Calu3 (cell line): ENCODE measurements at regions not wholly inside any gene's neighbourhood (a gene's known extent, or its start where the extent isn't known, plus 50 kb on each side); places are given as distances from the start of the nearest gene placed in this dataset.

ENCODE experiments used
- BruUV-seq: library from RNA; stranded (reverse); fragments of 400-500 nt; replicated peaks from 2 replicates; lab custom pipeline; 2021; lab: Mats Ljungman, UMichigan
- CTCF ChIA-PET: fragments of 300-600 bp; sonication (Branson Sonifier 250); formaldehyde crosslinking; loops from one replicate; lab custom pipeline; 2022; ENCODE audit warnings: antibody characterized with exemption; lab: Charles Lee
- DNase-seq: peaks from one replicate; pipeline ENCODE4 v3.0.0; 2022
- H3K27ac Mint-ChIP-seq: one replicate; pipeline ENCODE4 v1.8.0; 2022; ENCODE audit warnings: mixed read lengths; ENCODE audit not compliant: unreplicated experiment
- H3K27me3 Mint-ChIP-seq: one replicate; pipeline ENCODE4 v1.8.0; 2022; ENCODE audit warnings: mixed read lengths; ENCODE audit not compliant: unreplicated experiment
- H3K36me3 Mint-ChIP-seq: one replicate; pipeline ENCODE4 v1.8.0; 2022; ENCODE audit warnings: mild to moderate bottlenecking, moderate library complexity, mixed read lengths; ENCODE audit not compliant: insufficient read depth, unreplicated experiment
- H3K4me1 Mint-ChIP-seq: one replicate; pipeline ENCODE4 v1.8.0; 2022; ENCODE audit warnings: mild to moderate bottlenecking, low read depth, mixed read lengths; ENCODE audit not compliant: unreplicated experiment
- H3K4me3 Mint-ChIP-seq: one replicate; pipeline ENCODE4 v1.8.0; 2022; ENCODE audit warnings: mild to moderate bottlenecking, low read depth, moderate library complexity, mixed read lengths; ENCODE audit not compliant: unreplicated experiment
- H3K9me3 Mint-ChIP-seq: one replicate; pipeline ENCODE4 v1.8.0; 2022; ENCODE audit warnings: low read depth, mixed read lengths; ENCODE audit not compliant: unreplicated experiment
- CTCF ChIP-seq: fragments of 200-600 bp; IDR thresholded peaks from one replicate; pipeline ENCODE4 v1.8.0; 2022; ENCODE audit warnings: antibody characterized with exemption; ENCODE audit not compliant: unreplicated experiment
- intact Hi-C: fragments of 100-400 bp; cut with micrococcal nuclease; formaldehyde crosslinking; loops from one replicate; pipeline ENCODE4 v1.10.0; 2022; ENCODE audit not compliant: unreplicated experiment

GRCh38 chr4:45094684-45095083 lies 368.3 kb upstream of the GNPDA2 start:
- H3K27ac Mint-ChIP-seq = no peak overlapping the region
- H3K36me3 Mint-ChIP-seq = no peaks in the 10 kb centered on the region
- DNase-seq = no peak
- no TSS peak for BruUV-seq
- H3K9me3 Mint-ChIP-seq = peaks cover 3% of the 10 kb centered on the region
- H3K4me3 Mint-ChIP-seq = no peak overlapping the region
- no peak for TF ChIP-seq CTCF
- H3K4me1 Mint-ChIP-seq = no peaks in the 10 kb centered on the region
- H3K27me3 Mint-ChIP-seq = no peaks in the 10 kb centered on the region
- intact Hi-C loops = no loop called here
- CTCF ChIA-PET = no interaction called here

DNA sequence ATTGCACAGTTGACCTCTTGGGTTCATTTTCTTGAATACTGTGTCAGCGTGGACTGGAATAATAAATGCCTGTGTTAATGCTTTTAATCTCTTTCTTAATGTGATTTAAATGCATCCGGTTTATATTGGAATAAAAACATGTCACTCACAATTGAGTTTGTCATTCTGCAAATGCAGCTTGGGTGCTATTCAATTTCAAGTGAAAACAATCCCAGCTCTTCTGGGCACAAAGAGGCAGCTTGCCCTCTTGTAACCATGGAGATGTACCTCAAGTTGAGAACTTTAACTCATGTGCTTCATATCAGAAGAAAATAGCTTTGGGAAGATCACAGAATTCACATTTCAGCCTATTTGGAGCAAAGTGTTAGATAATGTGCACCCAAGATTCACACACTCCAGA lies 355.7 kb upstream of the GNPDA2 start:
- DNase-seq = no peak
- BruUV-seq = no TSS peak
- Mint-ChIP-seq H3K9me3 (peaks cover 2% of the 10 kb centered on the region), H3K4me1 (no peaks in the 10 kb centered on the region), H3K27ac (no peak overlapping the region), H3K4me3 (no peak overlapping the region), H3K27me3 (no peaks in the 10 kb centered on the region), H3K36me3 (no peaks in the 10 kb centered on the region)
- intact Hi-C loops = no loop called here
- TF ChIP-seq CTCF = no peak
- CTCF ChIA-PET = no interaction called here

DNA sequence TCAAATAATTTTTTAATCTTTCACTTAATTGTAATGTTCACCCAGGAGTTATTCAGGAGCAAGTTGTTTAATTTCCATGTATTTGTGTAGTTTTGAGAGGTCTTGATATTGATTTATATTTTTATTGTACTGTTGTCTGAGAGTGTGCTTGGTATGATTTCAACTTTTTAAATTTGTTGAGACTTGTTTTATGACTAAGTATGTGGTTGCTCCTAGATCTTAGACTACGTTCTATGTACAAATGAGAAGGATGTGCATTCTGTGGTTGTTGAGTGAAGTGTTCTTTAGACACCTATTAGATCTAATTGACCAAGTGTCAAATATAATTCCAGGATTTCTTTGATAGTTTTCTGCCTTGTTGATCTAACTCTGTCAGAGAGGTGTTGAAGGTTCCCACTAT lies 353.3 kb upstream of the GNPDA2 start:
- CTCF ChIA-PET = no interaction called here
- DNase-seq = no peak
- intact Hi-C loops = no loop called here
- no peak overlapping the region for H3K4me3 Mint-ChIP-seq
- H3K9me3 Mint-ChIP-seq = peaks cover 2% of the 10 kb centered on the region
- H3K27me3 Mint-ChIP-seq = no peaks in the 10 kb centered on the region
- H3K4me1 Mint-ChIP-seq = no peaks in the 10 kb centered on the region
- no peaks in the 10 kb centered on the region for H3K36me3 Mint-ChIP-seq
- no peak overlapping the region for H3K27ac Mint-ChIP-seq
- BruUV-seq = no TSS peak
- TF ChIP-seq CTCF = no peak

GRCh38 chr4:45078201-45078600 lies 351.8 kb upstream of the GNPDA2 start:
- no peak for TF ChIP-seq CTCF
- CTCF ChIA-PET = no interaction called here
- Mint-ChIP-seq H3K27me3 (no peaks in the 10 kb centered on the region), H3K4me1 (no peaks in the 10 kb centered on the region), H3K4me3 (no peak overlapping the region), H3K27ac (no peak overlapping the region), H3K9me3 (peaks cover 2% of the 10 kb centered on the region), H3K36me3 (no peaks in the 10 kb centered on the region)
- DNase-seq = no peak
- intact Hi-C loops = no loop called here
- no TSS peak for BruUV-seq
